Mucosa of descending colon (tissue), 3 donors: ENCODE measurements at regions not wholly inside any gene's neighbourhood (a gene's known extent, or its start where the extent isn't known, plus 50 kb on each side); places are given as distances from the start of the nearest gene placed in this dataset.

Experiments
- ATAC-seq: fragments of 200-7000 bp; cut with Tn5 transposase; one replicate; pipeline ENCODE4 v1.9.1; 2020; ENCODE audit warnings: mild to moderate bottlenecking, moderate library complexity
- DNase-seq, 3 donors: peaks; one replicate each; pipeline ENCODE4 v3.0.0-alpha.2; 2020
- H3K36me3 ChIP-seq: fragments of 200-600 bp; one replicate; pipeline ENCODE4 v1.8.0; 2021; ENCODE audit warnings: low read depth, mild to moderate bottlenecking
- H3K4me1 ChIP-seq: fragments of 200-600 bp; one replicate; pipeline ENCODE4 v1.8.0; 2021; ENCODE audit warnings: low read depth, mild to moderate bottlenecking
- H3K4me3 ChIP-seq: fragments of 200-600 bp; one replicate; pipeline ENCODE4 v1.8.0; 2021; ENCODE audit warnings: mild to moderate bottlenecking
- H3K9me3 ChIP-seq: fragments of 200-600 bp; one replicate; pipeline ENCODE4 v1.8.0; 2021; ENCODE audit warnings: mild to moderate bottlenecking
- intact Hi-C, 2 donors: fragments of 100-400 bp; cut with DNase I in 1 of 2; cut with micrococcal nuclease in 1 of 2; formaldehyde crosslinking; loops; one replicate each; pipeline versions ENCODE4 v1.11.0 to v1.11.1; 2022; cut with DNase I, micrococcal nuclease
- TF ChIP-seq, protein P1 (sequence below): fragments of 200-600 bp; IDR thresholded peaks from one replicate; pipeline ENCODE4 v1.8.0; 2022; ENCODE audit warnings: antibody characterized with exemption, mild to moderate bottlenecking
- donor health status: DM: no; HTN: no; CAD: no; lungs with moderate emphysema.
- donor health status: DM: no; HTN: no; CAD: no.
- donor health status: DM: no; HTN: yes; CAD: no.

DNA sequence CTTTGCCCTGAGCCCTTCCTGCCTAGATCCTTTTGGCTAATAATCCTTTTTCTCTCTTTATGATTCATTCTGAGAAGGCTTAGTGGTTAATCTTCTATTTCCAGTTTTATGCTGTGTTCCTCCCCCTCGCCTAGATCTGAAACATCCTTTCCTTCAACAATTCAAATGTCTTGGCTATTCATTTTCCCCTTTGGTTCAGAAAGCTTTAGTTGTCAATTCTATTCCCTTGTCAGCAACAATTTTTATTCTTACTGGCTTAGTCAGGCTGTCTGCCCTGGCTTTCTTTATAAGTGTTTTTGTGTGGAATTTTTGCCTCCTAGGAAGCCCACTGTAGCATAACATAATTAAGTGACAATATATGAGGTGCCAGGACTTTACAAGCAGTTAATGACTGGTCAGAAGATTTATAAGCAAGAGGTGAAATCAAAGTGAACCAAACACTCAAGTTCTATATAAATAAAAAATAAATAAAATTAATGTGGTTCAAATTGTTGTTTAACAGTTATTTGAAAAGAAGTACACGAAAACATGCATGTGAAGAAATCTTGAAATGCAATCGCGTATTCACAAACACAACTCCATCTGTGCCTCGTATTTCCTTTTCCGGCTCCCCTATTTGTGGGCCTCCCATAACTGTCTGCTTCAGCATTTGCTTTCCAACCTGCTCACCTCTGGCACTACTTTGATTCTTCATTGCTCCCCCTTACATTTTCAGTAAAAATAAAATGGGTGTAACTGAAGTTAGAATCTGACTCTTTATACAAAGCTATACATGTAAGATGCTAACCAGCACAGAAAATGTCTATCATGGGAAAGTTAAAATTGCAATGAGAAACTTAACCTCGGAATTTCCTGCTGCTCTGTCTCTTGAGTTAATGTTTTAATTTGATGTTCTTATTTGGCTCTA lies 235.4 kb downstream of the SPRY1 start:
- H3K4me1 ChIP-seq: no peaks in the 10 kb centered on the region
- intact Hi-C loops: no loop called here

GRCh38 chr4:123632693-123633030 lies 236.1 kb downstream of the SPRY1 start:
- Histone ChIP-seq H3K4me3 (no peak overlapping the region), H3K36me3 (no peaks in the 10 kb centered on the region), H3K4me1 (no peaks in the 10 kb centered on the region), H3K9me3 (no peaks in the 10 kb centered on the region)
- intact Hi-C loops: no loop called here
- DNase-seq (no peak), ATAC-seq (no peak)
- TF ChIP-seq, protein P1, sequence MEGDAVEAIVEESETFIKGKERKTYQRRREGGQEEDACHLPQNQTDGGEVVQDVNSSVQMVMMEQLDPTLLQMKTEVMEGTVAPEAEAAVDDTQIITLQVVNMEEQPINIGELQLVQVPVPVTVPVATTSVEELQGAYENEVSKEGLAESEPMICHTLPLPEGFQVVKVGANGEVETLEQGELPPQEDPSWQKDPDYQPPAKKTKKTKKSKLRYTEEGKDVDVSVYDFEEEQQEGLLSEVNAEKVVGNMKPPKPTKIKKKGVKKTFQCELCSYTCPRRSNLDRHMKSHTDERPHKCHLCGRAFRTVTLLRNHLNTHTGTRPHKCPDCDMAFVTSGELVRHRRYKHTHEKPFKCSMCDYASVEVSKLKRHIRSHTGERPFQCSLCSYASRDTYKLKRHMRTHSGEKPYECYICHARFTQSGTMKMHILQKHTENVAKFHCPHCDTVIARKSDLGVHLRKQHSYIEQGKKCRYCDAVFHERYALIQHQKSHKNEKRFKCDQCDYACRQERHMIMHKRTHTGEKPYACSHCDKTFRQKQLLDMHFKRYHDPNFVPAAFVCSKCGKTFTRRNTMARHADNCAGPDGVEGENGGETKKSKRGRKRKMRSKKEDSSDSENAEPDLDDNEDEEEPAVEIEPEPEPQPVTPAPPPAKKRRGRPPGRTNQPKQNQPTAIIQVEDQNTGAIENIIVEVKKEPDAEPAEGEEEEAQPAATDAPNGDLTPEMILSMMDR: no peak

More for the DNA sequence above, 235.4 kb downstream of the SPRY1 start:
- ATAC-seq: no peak
- no peak for DNase-seq
- H3K9me3 ChIP-seq: no peaks in the 10 kb centered on the region
- TF ChIP-seq, protein P1: no peak
- H3K36me3 ChIP-seq: no peaks in the 10 kb centered on the region
- H3K4me3 ChIP-seq: no peak overlapping the region

- intact Hi-C loops: no loop called here
- no peak for ATAC-seq
These were observed 242.2 kb downstream of the SPRY1 start for GRCh38 chr4:123638834-123639233.

DNA sequence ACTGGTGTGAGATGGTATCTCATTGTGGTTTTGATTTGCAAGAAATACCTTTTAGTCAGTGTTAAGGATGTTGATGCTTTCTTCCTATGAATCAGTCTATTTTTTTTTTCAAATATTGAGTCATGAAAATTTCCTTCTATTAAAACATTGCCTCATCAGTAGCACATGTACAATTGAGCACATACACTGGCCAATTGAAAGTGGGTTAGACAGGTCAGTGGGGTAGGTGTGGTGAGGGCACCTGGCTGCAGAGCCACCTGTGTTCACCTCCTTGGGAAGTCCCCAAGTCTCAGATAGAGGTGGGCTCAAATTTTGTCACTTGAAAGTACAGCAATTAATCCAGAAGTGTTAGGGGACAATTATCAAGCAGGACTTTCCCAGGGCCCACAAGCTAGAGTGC lies 243.7 kb downstream of the SPRY1 start:
- ATAC-seq (no peak), DNase-seq (no peak)
- intact Hi-C loops: no loop called here

More at GRCh38 chr4:123638834-123639233, 242.2 kb downstream of the SPRY1 start:
- no peaks in the 10 kb centered on the region for H3K9me3 ChIP-seq
- TF ChIP-seq, protein P1: no peak
- H3K4me1 ChIP-seq: no peaks in the 10 kb centered on the region
- no peak for DNase-seq
- no peaks in the 10 kb centered on the region for H3K36me3 ChIP-seq
- no peak overlapping the region for H3K4me3 ChIP-seq

DNA sequence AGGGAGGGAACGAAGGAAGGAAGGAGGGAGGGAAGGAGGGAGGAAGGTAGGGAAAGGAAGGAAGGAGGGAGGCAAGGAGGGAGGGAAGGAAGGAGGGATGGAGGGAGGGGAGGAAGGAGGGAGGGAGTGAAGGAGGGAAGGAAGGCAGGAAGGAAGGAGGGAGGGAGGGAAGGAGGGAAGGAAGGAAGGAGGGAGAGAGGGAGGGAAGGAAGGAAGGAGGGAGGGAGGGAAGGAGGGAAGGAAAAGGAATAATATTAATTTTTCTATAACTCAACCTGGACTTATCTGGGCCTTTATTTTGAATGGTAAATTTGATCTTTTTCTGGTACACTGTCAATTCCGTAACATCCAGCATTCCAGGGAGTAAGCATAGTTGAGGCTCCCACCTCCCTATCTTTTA lies 244.2 kb downstream of the SPRY1 start:
- DNase-seq (no peak), ATAC-seq (no peak)
- TF ChIP-seq, protein P1: no peak
- intact Hi-C loops: no loop called here
- Histone ChIP-seq H3K36me3 (no peaks in the 10 kb centered on the region), H3K9me3 (no peaks in the 10 kb centered on the region), H3K4me3 (no peak overlapping the region), H3K4me1 (no peaks in the 10 kb centered on the region)

More for the DNA sequence above, 243.7 kb downstream of the SPRY1 start:
- Histone ChIP-seq H3K9me3 (no peaks in the 10 kb centered on the region), H3K4me1 (no peaks in the 10 kb centered on the region), H3K36me3 (no peaks in the 10 kb centered on the region), H3K4me3 (no peak overlapping the region)
- TF ChIP-seq, protein P1: no peak
